Activated CD8-positive, alpha-beta T cell treated with anti-CD3 and anti-CD28 coated beads, Interleukin-2, amount 10 ng/mL, durations not matched to agents 7 days and 5 days (primary cell): ENCODE measurements at regions not wholly inside any gene's neighbourhood (a gene's known extent, or its start where the extent isn't known, plus 50 kb on each side); places are given as distances from the start of the nearest gene placed in this dataset.
"Not testable (repeated sequence)": the region's sequence is repeated elsewhere in the genome, so short reads cannot be mapped to it uniquely, and the experiment has no call there.

Experiments
- ATAC-seq: fragments of 150-1000 bp; cut with Tn5 transposase; one replicate; pipeline ENCODE4 v1.10.0; 2021; ENCODE audit warnings: moderate library complexity
- CTCF ChIA-PET: fragments of 350-600 bp; sonication (Branson Sonifier 250); formaldehyde crosslinking; loops from one replicate; lab custom pipeline; 2021; ENCODE audit warnings: antibody characterized with exemption; lab: Charles Lee
- POLR2A ChIA-PET: fragments of 350-600 bp; sonication (Branson Sonifier 250); formaldehyde crosslinking; loops from one replicate; lab custom pipeline; 2021; ENCODE audit warnings: antibody characterized with exemption; lab: Charles Lee
- DNase-seq: peaks from one replicate; pipeline ENCODE4 v3.0.0-alpha.2; 2020
- H3K27ac Mint-ChIP-seq: one replicate; pipeline ENCODE4 v1.8.0; 2021; ENCODE audit warnings: mild to moderate bottlenecking, mixed read lengths
- H3K27me3 Mint-ChIP-seq: one replicate; pipeline ENCODE4 v1.8.0; 2021; ENCODE audit warnings: low read depth, mixed read lengths
- H3K36me3 Mint-ChIP-seq: one replicate; pipeline ENCODE4 v1.8.0; 2021; ENCODE audit warnings: low read depth, mixed read lengths
- H3K4me1 Mint-ChIP-seq: one replicate; pipeline ENCODE4 v1.8.0; 2021; ENCODE audit warnings: low read depth, mixed read lengths
- H3K4me3 Mint-ChIP-seq: one replicate; pipeline ENCODE4 v1.8.0; 2021; ENCODE audit warnings: mild to moderate bottlenecking, mixed read lengths
- H3K9me3 Mint-ChIP-seq: one replicate; pipeline ENCODE4 v1.8.0; 2022; ENCODE audit warnings: mixed read lengths; ENCODE audit not compliant: insufficient read depth

- Mint-ChIP-seq H3K36me3 (no peaks in the 10 kb centered on the region), H3K27me3 (peaks cover 8% of the 10 kb centered on the region), H3K4me1 (no peaks in the 10 kb centered on the region), H3K9me3 (no peaks in the 10 kb centered on the region), H3K27ac (no peak overlapping the region), H3K4me3 (no peak overlapping the region)
- ATAC-seq (no peak), DNase-seq (no peak)
- CTCF ChIA-PET = no interaction called here
- POLR2A ChIA-PET = no interaction called here
Observed at GRCh38 chr3:73148206-73148605, 86.7 kb downstream of the EBLN2 start.

- ChIA-PET CTCF (no interaction called here), POLR2A (no interaction called here)
- Mint-ChIP-seq H3K27me3 (peaks cover 8% of the 10 kb centered on the region), H3K4me1 (no peaks in the 10 kb centered on the region), H3K4me3 (no peak overlapping the region), H3K36me3 (no peaks in the 10 kb centered on the region), H3K27ac (no peak overlapping the region), H3K9me3 (no peaks in the 10 kb centered on the region)
- no peak for ATAC-seq
- no peak for DNase-seq
Observed at GRCh38 chr3:73148682-73149081, 87.2 kb downstream of the EBLN2 start.

GRCh38 chr3:73150369-73151130 lies 89.1 kb downstream of the EBLN2 start:
- no peak overlapping the region for H3K4me3 Mint-ChIP-seq
- no peak overlapping the region for H3K27ac Mint-ChIP-seq
- no peaks in the 10 kb centered on the region for H3K36me3 Mint-ChIP-seq
- ChIA-PET POLR2A (interaction anchor here (0.7 kb wide), 1 partner anchor 243 kb away, joined by 3 read pairs; no protein-coding TSS in a partner anchor), CTCF (no interaction called here)
- H3K4me1 Mint-ChIP-seq = no peaks in the 10 kb centered on the region
- ATAC-seq (no peak), DNase-seq (no peak)
- H3K9me3 Mint-ChIP-seq = no peaks in the 10 kb centered on the region
- H3K27me3 Mint-ChIP-seq = peaks cover 11% of the 10 kb centered on the region

- H3K27me3 Mint-ChIP-seq, H3K4me1 Mint-ChIP-seq, POLR2A ChIA-PET, H3K4me3 Mint-ChIP-seq, ATAC-seq, H3K9me3 Mint-ChIP-seq, CTCF ChIA-PET, H3K36me3 Mint-ChIP-seq, DNase-seq, H3K27ac Mint-ChIP-seq: not testable (repeated sequence)
Observed at GRCh38 chr3:73152571-73152970, 91.1 kb downstream of the EBLN2 start.

GRCh38 chr3:73153057-73153456 lies 91.6 kb downstream of the EBLN2 start:
- H3K9me3 Mint-ChIP-seq, H3K27me3 Mint-ChIP-seq, ATAC-seq, POLR2A ChIA-PET, DNase-seq, H3K27ac Mint-ChIP-seq, H3K4me3 Mint-ChIP-seq, H3K36me3 Mint-ChIP-seq, CTCF ChIA-PET, H3K4me1 Mint-ChIP-seq: not testable (repeated sequence)

- POLR2A ChIA-PET = not testable (repeated sequence)
Observed at GRCh38 chr3:73154261-73154660, 92.8 kb downstream of the EBLN2 start.

GRCh38 chr3:73155441-73155840 lies 94.0 kb downstream of the EBLN2 start:
- H3K27me3 Mint-ChIP-seq, H3K9me3 Mint-ChIP-seq, H3K36me3 Mint-ChIP-seq, H3K4me3 Mint-ChIP-seq, DNase-seq, ATAC-seq, CTCF ChIA-PET, POLR2A ChIA-PET, H3K4me1 Mint-ChIP-seq, H3K27ac Mint-ChIP-seq: not testable (repeated sequence)

More at GRCh38 chr3:73154261-73154660, 92.8 kb downstream of the EBLN2 start:
- H3K27me3 Mint-ChIP-seq, H3K9me3 Mint-ChIP-seq, H3K36me3 Mint-ChIP-seq, H3K4me3 Mint-ChIP-seq, H3K4me1 Mint-ChIP-seq, CTCF ChIA-PET, ATAC-seq, H3K27ac Mint-ChIP-seq, DNase-seq: not testable (repeated sequence)

- H3K9me3 Mint-ChIP-seq = no peaks in the 10 kb centered on the region
- no peak overlapping the region for H3K4me3 Mint-ChIP-seq
- ATAC-seq (no peak), DNase-seq (no peak)
- no peaks in the 10 kb centered on the region for H3K36me3 Mint-ChIP-seq
- CTCF ChIA-PET = no interaction called here
- POLR2A ChIA-PET = no interaction called here
- H3K4me1 Mint-ChIP-seq = no peaks in the 10 kb centered on the region
- no peak overlapping the region for H3K27ac Mint-ChIP-seq
- no peaks in the 10 kb centered on the region for H3K27me3 Mint-ChIP-seq
Observed at GRCh38 chr3:73164622-73165021, 103.2 kb downstream of the EBLN2 start.

- Mint-ChIP-seq H3K27me3 (no peaks in the 10 kb centered on the region), H3K9me3 (no peaks in the 10 kb centered on the region), H3K4me3 (no peak overlapping the region), H3K27ac (no peak overlapping the region), H3K4me1 (no peaks in the 10 kb centered on the region), H3K36me3 (no peaks in the 10 kb centered on the region)
- no peak for DNase-seq
- CTCF ChIA-PET = no interaction called here
- POLR2A ChIA-PET = no interaction called here
- no peak for ATAC-seq
Observed at GRCh38 chr3:73175698-73176097, 114.2 kb downstream of the EBLN2 start.

GRCh38 chr3:73176941-73177340 lies 115.5 kb downstream of the EBLN2 start:
- no peak for ATAC-seq
- CTCF ChIA-PET = no interaction called here
- no peak overlapping the region for H3K4me3 Mint-ChIP-seq

GRCh38 chr3:73177827-73178226 lies 116.4 kb downstream of the EBLN2 start:
- Mint-ChIP-seq H3K4me3 (no peak overlapping the region), H3K27ac (no peak overlapping the region), H3K36me3 (no peaks in the 10 kb centered on the region), H3K4me1 (no peaks in the 10 kb centered on the region), H3K9me3 (no peaks in the 10 kb centered on the region), H3K27me3 (no peaks in the 10 kb centered on the region)
- ChIA-PET POLR2A (no interaction called here), CTCF (no interaction called here)
- DNase-seq = no peak
- ATAC-seq = no peak

More at GRCh38 chr3:73176941-73177340, 115.5 kb downstream of the EBLN2 start:
- Mint-ChIP-seq H3K27ac (no peak overlapping the region), H3K4me1 (no peaks in the 10 kb centered on the region), H3K9me3 (no peaks in the 10 kb centered on the region), H3K36me3 (no peaks in the 10 kb centered on the region), H3K27me3 (no peaks in the 10 kb centered on the region)
- POLR2A ChIA-PET = no interaction called here
- no peak for DNase-seq

- Mint-ChIP-seq H3K9me3 (no peaks in the 10 kb centered on the region), H3K27me3 (no peaks in the 10 kb centered on the region), H3K4me3 (no peak overlapping the region), H3K4me1 (no peaks in the 10 kb centered on the region), H3K36me3 (no peaks in the 10 kb centered on the region), H3K27ac (no peak overlapping the region)
- CTCF ChIA-PET = interaction anchor here (0.8 kb wide), 1 partner anchor 12 kb away, joined by 3 read pairs; no protein-coding TSS in a partner anchor
- POLR2A ChIA-PET = no interaction called here
- ATAC-seq (no peak), DNase-seq (no peak)
Observed at GRCh38 chr3:73179601-73180000, 118.1 kb downstream of the EBLN2 start.
